ENCODE measurements at regions not wholly inside any gene's neighbourhood (a gene's known extent, or its start where the extent isn't known, plus 50 kb on each side); places are given as distances from the start of the nearest gene placed in this dataset.
"Not testable (repeated sequence)": the region's sequence is repeated elsewhere in the genome, so short reads cannot be mapped to it uniquely, and the experiment has no call there.

DNA sequence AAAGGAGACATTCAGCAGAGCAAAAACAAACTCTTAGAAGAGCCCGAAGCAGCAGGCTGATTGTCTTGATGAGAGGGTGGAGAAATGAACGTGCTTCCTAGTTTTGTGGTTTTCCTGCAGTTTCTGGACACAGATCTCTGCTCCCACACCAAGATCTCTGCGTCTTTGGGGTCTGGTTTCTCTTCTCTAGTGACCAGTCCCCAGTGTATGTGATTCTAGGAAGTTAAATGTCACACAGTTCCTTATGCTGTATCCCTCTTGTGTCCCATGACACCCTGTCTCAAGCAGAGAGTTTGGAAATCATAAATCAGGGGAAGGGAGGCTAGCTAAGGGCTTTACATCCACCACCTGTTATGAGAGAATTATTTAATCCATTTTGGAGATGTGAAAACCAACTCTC, 55.4 kb upstream of the KLF14 start:
- no peak for DNase-seq

GRCh38 chr7:130791746-130792145, 57.7 kb upstream of the KLF14 start:
- no peak for DNase-seq

DNA sequence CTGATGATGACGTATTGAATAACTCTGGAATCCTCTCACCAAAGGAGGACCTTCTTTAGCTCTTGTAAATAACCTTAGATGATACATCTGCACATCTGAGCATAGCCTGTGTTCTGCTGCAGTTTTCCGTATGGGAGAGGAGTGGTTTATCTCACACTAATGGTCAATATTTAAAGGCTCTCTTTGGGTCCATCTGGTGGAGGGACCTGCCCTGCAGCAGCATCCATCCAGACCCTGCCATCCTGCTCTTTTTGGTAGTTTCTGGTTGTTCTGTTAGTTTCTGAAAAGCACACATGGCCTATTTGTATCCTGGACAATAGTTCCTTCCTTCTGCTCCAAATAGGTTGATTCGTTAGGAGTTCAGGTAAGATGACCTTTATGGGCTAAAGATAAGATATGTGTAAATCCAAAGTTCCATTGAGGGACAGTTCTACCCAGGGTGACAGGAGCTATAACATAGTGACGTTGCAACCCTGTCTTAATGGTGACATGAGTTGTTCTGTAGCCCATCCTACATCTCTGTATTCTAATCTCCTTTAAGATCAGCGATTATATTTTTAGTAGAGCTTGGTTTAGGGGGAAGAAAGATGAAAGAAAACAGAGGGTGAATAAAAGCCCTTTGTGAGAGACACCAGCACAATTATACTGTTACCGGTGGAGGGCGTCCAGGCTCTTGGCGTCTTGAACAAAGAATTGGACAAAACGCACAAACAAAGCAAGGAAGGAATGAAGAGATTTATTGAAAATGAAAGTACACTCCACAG, 60.0 kb upstream of the KLF14 start:
- DNase-seq: no peak

- no peak for DNase-seq
Measured at GRCh38 chr7:130794619-130794922, 60.6 kb upstream of the KLF14 start.

GRCh38 chr7:130796425-130796824, 62.4 kb upstream of the KLF14 start:
- not testable (repeated sequence) for DNase-seq

DNA sequence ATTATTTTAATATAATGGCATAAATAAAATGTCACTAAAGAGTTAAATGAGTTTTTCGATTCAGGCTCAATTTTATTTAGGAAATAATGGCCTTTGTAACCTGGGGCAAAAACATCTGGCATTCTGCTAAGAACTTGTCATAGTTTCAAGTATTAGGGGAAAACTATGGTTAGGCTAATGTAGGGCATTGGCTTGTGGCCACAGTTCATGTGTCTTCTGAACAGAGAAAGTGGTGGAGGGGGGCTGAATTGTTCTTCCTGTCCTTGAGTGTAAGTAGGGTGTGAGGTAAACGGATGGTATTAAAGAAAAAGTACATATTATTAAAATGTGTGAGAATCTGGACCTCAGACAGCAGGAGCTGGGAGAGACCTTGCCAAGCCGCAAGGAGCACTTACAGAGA, 69.1 kb upstream of the KLF14 start:
- no peak for DNase-seq

DNA sequence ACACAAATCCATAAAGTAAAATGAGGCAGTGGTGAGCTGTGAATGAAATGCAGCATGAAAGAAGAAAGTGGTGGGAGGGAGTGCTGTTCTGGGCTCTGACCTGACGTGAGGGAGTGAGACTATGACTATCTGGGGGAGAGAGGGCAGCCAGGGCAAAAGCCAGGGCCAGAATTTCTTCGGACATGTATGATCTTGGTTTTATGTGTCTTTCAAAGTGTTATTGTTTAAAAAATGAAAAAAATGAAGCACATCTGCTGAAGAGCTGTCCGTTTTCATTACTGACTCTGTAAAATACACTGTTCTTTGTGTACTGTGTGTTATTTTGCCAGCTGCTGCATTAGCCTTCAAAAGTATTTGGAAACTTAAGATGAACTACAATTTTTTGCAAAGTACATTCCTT, 70.2 kb upstream of the KLF14 start:
- DNase-seq: no peak

DNA sequence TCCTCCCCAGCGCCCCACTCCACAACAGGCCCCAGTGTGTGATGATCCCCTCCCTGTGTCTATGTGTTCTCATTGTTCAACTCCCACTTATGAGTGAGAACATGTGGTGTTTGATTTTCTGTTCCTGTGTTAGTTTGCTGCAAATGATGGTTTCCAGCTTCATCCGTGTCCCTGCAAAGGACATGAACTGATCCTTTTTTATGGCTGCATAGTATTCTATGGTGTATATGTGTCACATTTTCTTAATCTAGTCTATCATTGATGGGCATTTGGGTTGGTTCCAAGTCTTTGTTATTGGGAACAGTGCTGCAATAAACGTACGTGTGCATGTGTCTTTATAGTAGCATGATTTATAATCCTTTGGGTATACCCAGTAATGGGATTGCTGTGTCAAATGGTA, 78.8 kb upstream of the KLF14 start:
- not testable (repeated sequence) for DNase-seq

- no peak for DNase-seq
Measured at GRCh38 chr7:130814778-130815335, 80.8 kb upstream of the KLF14 start.

DNA sequence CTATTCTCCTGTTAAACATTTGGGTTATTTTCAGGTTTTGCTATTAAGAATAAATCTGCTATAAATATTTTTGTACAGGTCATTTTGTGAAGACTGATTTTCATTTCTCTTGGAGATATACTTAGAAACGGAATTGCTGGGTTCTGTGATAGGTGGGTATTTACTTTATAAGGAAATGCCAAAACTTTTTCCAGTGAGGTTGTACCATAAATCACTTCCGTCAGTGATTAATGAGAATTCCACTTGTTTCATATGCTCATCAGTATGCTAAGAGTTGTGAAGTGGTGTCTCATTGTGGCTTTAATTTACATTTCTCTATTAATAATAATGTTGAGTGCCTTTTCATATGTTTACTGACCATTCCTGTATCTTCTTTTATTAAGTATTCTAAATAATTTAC, 84.0 kb upstream of the KLF14 start:
- no peak for DNase-seq

DNA sequence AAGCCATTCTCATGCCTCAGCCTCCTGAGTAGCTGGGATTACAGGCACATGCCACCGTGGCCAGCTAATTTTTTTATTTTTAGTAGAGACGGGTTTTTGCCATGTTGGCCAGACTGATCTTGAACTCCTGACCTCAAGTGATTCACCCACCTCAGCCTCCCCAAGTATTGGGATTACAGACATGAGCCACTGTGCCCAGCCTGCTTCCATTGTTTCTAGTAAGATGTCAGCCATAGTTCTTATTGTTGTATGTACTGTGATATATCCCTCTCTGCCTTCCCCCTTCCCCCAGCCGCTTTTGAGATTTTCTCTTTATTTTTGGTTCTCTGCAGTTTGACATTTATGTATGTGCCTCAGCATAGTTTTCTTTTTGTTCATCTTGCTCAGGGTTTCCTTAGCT, 87.9 kb upstream of the KLF14 start:
- no peak for DNase-seq

- DNase-seq: no peak
Measured at GRCh38 chr7:130822642-130823041, 88.6 kb upstream of the KLF14 start.

GRCh38 chr7:130823060-130823459, 89.1 kb upstream of the KLF14 start:
- no peak for DNase-seq

GRCh38 chr7:130825819-130826218, 91.8 kb upstream of the KLF14 start:
- DNase-seq: no peak

- no peak for DNase-seq
Measured at GRCh38 chr7:130829415-130829814, 95.4 kb upstream of the KLF14 start.

DNA sequence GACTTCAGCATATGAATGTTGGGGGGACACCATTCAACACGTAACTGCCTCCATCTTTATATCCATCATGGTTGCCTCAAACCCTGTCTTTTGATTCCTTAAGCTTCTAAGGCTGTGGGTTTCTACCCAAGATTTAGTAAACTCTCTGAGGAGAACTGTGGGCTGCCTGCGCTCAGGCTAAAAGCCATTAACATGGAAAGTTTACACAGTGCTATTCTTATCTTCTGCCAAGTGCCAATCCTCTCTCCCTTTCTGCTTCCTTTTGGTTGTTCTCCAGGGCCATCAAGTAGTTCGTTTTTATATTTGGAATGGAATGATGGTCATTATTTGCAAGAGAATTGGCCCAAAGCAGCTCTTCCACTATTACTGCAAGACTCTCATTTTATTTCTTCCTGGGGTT, 97.3 kb upstream of the KLF14 start:
- DNase-seq: no peak

DNA sequence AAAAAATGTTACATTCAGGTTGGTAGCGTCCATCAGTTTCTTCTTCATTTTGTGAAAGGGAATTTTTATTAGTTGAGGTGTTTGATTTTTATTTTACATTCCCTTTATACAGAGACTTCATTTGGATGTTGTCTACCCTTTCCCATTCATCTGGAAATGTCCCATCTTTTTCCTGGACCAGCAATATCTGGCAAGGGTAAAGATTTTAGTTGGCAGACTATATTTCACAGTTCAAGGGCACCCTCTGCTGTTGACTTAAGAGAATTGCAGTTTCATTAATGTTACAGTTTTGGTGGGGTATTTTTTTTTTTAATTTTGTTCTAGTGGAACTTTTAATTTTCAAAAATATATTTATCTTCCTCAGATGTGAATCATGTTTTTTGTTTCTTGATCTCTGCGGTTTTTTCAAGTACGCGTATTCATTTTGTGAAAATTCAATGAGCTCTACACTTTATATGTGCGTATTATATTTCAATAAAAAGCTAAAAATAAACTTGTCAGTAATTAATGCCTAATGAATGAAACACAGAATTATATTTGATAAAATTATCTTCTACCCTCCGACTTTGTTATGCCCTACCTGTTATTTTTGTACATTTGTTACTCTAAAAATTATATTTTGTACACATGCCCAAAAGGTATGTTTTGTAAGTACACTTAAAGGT, 97.9 kb upstream of the KLF14 start:
- DNase-seq: peak; percentile 57

DNA sequence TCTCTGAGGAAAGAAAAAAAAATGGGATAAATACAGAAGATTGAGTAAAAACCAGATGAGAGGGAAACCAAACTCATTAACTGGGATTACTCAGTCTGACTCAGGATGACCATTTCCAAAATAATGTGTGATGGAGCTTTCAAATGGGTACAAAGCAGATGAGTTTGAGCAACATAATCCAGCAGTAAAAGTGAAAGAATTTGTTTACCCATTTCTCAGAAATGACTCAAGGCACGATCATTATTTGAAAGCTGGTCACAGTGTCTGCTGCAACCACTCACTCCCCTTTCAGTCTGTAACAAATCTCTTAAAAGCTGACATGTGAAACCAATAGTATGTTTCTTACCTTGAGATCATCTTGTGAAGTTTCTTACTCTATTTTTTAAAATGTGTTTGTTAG, 104.7 kb upstream of the KLF14 start:
- DNase-seq: no peak

- DNase-seq: no peak
Measured at GRCh38 chr7:130840599-130840998, 106.6 kb upstream of the KLF14 start.

DNA sequence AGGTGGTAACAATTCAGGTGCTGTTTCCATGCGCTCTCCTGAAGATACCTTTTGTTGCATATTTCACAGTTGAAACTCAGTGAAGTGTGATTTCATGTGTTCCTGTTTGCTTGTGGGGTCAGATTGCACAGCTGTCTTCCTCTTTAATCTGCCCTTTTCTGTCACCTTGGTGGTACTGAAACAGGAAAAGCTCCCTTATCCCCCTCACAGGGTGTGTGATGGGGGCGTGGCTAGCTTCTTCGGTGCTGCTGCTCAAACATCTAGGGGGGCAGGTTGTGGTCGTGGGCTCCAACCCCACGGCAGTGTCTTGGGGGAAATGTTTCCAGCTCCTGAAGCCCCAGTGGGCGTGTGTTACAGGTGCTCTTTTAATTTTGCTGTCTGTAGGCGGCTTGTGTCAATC, 107.4 kb upstream of the KLF14 start:
- DNase-seq: no peak

- DNase-seq: no peak
Measured at GRCh38 chr7:130843703-130844102, 109.7 kb upstream of the KLF14 start.

- DNase-seq: no peak
Measured at GRCh38 chr7:130844811-130845580, 111.0 kb upstream of the KLF14 start.

DNA sequence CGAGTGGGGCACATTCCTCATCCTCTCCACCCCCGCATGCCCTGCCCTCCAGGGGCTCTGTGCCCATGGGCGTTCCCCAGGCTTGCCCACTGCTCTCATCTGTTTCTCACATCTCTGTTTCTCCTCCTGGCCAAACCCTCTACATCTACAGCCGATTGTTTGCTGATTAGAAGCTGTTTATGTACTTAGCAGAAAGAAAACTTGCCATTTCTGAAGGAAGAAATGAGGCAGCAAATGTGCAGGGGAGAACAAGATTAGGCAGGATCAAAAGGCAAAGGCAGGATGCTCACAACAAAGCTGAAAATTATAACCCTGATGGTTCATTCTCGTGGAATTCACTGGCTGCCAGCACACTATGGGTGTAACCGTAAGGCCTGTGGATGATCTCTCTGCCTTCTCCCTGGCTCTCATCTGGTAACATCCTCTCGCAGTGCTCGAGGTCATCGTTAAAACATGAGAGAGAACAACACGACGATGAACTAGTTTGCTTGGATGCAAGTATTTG, 111.6 kb upstream of the KLF14 start:
- DNase-seq: no peak

DNA sequence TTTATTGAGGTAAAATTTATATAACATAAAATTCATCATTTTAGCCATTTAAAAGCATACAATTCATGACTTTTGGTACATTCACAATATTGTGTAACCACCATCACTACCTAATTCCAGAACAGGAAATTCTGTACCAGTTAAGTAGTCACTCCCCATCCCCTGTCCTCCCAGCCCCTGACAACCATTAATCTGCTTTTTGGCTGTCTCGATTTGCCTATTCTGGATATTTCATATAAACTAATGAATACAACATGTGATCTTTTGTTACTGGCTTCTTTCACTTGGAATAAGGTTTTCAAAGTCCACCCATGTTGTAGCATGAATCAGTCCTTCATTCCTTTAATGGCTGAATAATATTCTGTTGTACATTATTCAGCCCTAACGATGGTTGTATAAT, 115.6 kb upstream of the KLF14 start:
- no peak for DNase-seq
